GM19351 (cell line): ENCODE measurements at regions not wholly inside any gene's neighbourhood (a gene's known extent, or its start where the extent isn't known, plus 50 kb on each side); places are given as distances from the start of the nearest gene placed in this dataset.

Experiments used
- ATAC-seq: cut with Tn5 transposase; IDR thresholded peaks from one replicate; pipeline ENCODE4 v1.9.1; 2021; ENCODE audit warnings: mild to moderate bottlenecking, moderate library complexity; ENCODE audit not compliant: unreplicated experiment

DNA sequence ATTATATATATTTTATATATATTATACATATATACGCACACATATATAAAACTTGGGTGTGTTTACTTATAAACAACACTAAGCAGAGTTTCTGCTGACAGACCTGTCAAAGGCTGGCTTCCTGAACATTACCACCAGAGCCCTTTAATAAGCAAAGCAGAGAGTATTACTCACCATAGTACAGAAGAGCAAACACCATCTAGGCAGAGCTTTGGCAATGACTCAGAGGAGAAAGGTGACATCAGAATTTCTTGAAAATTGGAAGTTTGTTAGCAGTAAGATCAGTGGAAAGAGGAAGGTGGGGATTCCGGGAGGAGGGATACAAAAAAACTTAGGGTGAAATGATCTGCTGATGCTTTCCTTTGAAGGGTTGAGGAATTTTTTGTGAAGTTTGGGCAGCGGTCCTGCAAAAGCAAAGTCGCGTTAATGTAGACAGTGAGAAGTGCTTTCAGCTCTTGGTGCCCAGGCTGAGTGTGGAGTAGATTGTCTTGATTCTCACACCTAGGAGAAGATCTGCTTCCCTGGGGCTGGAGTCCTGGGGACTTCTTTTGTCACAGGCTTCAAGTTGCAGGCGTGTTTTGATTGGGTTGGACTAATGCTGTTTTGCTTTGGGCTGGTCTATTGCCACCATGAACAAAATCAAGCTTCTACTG is 109.6 kb upstream of the BACH2 start:
- ATAC-seq: no peak

DNA sequence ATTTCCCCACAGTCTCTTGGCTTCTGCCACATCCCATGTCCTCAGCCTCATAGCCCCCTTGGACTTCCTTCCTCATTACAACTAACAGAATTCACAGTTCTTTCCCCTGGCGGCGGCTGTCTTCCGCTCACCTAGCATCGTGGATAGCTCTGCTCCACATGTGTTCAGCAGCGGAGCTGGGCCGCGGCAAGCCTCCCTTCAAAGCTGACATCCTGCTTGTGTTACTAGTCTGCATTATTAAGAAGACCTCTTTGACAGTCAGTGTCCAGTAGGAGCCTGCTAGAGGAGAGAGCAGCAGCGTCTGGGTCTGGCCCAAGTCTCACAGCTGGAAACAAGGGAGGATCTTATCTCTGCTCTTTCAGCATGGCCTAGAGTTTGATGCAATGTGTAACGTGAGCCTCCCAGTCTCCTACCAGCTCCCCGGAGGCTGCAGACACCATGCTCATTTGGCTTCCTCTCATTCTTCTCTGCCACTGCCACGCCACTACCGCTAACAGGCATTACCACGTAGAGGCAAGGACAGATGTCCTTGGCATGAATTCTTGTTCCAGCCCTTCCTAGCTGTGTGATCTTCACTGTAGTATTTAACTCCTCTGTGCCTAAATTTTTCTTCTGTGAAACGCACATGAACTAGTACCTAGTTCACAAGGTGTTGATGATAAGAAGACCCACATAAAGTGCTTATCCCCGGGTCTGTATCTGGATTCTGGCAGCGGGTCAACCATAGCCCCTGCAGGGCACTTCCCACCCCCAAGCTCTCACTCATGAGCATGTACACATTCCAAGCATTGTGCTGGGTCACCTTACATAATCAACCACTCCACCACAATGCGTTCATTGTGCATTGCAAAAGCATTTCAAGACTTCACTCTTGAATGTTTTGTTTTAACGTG is 107.1 kb upstream of the BACH2 start:
- ATAC-seq: no peak

DNA sequence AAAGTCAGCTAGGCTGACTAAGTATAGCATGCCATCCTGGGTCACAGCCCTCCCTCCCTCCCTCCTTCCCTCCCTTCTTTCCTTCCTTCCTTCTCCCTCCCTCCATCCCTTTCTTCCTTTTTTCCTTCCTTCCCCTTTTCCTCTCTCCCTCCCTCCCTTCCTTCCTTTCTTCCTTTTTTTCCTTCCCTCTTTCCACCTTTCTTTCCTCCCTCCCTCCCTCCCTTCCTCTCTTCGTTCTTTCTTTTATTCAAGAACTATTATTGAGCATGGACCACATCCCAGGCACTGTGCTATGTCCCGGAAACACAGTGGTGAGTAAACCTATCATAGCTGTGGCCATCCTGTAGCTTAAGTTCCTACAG is 106.2 kb upstream of the BACH2 start:
- ATAC-seq: no peak

DNA sequence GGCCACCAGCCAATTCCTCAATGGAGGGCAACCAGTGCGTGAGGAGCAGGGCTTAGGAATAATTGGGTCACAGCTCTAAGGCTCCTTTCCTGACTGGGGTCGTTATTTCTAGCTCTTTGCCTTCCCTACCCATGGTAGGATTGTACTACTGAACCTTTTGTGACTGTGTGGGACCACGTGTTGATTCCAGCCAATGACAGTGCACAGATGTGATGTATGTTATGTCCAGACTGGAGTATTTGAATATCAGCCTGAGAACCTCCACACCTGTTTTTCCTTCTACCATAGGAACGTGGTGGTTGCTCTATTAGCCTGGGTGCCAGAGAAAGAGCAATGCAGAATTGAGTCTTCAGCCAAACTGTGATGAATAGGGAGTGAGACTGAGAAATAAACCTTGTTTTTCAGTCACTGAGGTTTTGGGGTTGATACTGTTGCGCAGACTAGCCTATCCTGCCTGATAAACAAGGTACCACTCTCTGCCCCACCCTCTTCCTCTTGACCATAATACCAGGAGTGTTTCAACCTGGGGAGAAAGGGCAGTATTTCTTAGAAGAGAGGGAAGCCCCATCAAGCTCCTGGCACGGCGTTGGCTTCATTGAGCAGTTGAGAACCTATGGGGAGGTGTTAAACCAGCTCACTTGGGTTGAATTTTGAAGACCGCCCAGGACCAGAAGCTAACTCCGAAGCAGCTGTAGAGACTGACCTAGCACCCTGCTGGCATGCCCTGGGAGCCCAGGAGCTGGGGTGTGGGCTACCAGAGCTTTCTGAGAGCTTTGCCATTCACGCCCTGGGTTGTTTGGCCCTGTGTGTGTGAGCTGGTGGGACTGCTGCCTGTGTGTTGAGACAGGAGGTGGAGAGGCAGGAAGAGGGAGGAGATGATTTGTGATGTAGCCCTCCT is 105.5 kb upstream of the BACH2 start:
- no peak for ATAC-seq

DNA sequence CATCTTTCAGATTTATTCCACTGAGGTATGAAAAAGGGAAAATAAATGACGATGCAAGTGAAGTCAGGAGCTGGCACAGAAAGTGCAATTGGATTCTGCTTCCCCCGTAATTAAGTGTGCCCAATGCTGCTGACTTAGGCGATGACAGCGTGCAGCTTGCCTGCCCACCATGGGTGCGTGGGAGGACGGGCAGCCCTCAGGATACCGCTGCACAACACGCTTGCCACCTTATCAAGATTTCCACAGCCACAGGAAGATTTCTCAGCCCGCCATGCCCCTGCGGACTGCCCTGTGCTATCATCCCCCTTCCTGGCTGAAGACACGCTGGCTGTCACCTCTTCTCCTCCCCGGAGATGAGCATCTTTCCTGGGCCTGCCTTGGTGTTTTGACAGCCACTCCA is 103.3 kb upstream of the BACH2 start:
- ATAC-seq: no peak

DNA sequence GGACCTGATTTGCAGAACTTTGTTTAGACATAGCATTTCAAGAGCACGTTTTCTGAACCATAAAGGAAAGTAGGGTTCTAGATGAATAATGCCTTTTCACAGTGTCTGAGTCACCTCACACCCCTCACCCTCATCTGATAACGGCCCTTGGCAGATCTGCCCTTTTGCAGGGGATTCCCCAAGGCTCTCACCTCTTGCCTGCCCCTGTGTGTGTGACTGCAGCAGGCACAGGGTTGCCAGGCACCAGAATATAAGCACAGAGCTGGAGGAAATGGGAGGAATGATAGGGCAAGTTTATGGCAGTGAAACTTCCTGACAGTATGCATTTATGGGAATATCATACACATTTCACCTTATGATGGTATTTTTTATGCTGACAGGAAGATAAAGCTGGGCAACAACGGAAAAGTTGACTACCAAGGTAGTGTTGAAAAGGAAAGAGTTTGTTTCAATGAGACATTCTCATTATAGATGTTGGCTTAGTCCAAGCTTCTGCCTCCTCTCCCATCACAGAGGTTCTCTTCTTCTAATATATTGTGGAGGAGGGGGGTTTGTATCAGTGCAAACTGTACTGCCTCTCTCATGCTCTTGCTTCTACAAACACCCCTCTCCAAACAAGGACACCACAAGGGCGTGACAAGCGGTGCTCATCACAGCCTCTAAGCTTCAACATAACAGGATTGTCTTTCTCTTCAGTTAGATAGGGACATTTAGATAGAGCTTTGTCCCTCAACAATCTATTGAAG is 101.5 kb upstream of the BACH2 start:
- peak; percentile 43 for ATAC-seq

DNA sequence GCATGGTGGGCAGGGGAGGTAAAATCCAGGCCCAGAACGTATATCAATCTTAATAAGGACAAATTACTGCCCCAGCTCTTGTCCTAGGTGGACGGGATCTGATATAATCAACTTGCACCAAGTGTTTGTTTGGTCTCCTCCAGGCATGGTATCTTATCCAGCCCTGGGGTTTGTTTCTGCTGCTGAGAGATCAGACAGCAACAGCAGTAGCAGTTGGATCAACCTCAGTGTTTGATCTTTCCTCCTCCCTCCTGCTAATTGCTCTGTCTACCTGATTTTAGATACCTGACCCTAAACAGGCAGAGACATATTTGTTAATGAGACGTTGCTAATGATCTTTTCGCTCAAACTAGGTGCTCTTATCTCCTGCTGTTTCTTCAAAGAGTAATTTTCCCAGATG is 100.4 kb upstream of the BACH2 start:
- ATAC-seq: no peak

DNA sequence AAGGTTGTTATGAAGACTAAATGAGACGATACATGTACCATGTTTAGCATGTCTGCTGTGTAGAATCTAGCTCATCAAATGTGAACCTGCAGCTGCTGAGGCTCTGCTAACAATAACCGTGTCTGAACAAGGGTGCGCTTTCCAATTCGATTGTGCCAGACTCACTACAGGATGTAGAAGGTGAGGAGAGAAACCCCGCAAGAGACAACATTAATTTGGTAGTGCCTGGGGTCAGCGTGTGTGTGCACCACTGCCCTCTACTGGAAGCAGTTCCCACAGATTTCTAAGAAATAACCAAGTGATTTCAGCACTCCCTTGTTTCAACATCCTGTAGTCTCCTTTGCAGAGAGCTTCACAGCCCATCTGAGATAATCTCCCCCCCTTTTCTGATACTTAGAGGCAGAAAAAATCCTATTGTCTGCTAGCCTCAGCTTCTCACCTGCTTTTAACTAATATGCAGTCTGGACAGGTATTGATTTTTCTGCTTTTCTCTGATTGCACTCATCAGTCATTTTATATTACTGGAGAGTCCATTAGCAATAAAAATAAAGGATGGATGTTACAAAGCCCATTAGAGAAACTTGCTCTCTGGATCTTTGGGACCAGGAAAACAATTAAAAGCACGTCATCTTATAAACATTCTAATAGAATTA is 96.7 kb upstream of the BACH2 start:
- ATAC-seq: peak; percentile 67

DNA sequence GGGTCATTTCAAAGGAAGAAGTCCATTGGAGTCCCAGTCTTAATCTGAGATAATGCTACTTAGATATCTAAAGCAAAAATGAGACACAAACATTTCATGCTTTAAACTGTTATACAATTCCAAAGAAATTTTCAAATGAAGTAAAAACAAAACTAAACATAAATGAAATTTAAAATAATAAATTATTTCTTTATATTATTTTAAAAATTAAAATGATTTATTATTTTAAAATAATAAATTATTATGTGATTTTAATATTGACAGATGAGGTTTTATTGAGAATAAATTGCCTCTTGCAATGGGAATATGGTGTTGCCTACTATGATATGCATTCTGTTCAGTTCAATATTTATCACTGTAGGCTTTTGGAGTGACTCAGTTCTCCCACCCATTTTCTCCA is 93.7 kb upstream of the BACH2 start:
- no peak for ATAC-seq

DNA sequence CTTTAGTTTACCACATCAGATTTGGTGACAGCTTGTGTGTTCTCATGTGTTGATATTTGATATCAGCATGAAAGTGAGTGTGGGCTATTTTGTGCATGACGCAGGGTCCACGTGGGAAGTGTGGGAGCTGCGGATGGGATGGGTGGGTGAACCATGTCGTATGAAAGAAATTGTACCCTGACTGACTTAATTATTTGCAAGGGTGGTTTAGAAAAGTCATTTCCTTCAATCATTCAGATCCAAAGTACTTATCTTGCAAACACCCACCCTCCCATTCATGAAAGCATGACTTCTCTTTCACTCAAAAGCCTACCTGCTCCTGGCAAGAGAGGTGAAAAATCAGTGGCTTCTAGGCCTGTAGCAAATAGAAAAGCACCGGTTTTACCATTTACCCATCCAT is 91.8 kb upstream of the BACH2 start:
- no peak for ATAC-seq

DNA sequence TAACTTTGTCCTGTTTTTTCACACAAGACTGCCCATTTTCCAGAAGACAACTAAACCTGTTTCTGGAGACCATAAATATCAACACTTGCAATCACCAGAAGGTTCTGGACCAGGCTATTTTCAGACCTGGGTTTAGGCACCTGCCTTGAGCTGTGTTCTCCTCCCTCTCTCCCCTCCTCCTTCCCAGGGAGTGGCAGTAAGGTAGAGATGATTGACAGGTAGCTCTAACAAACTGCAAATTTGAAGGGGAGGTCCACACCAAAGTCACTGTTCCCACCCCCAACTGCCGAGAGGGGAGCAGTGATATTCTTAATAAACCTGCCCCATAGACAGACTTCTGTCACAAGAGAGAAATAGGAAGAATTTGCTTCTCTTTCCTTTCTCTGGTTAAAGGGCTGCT is 91.2 kb upstream of the BACH2 start:
- ATAC-seq: no peak

DNA sequence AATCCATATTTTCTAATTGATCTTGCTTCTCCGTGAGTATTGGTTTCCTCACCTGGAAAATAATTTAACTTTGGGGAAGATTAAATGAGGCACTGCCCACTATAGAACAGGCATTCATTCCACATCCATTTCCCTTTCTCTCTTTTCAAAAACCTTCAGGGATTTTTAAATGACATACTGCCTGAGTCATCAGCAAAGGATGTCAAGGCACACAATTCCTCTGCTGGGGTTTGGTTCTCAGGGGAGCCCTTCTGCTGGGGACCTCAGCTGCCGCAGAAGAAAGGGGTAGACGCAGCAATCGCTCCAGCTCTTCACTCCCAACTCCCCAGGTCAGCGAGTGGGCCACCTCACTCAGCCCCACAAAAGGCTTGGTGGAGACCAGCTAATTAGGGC is 90.7 kb upstream of the BACH2 start:
- no peak for ATAC-seq

DNA sequence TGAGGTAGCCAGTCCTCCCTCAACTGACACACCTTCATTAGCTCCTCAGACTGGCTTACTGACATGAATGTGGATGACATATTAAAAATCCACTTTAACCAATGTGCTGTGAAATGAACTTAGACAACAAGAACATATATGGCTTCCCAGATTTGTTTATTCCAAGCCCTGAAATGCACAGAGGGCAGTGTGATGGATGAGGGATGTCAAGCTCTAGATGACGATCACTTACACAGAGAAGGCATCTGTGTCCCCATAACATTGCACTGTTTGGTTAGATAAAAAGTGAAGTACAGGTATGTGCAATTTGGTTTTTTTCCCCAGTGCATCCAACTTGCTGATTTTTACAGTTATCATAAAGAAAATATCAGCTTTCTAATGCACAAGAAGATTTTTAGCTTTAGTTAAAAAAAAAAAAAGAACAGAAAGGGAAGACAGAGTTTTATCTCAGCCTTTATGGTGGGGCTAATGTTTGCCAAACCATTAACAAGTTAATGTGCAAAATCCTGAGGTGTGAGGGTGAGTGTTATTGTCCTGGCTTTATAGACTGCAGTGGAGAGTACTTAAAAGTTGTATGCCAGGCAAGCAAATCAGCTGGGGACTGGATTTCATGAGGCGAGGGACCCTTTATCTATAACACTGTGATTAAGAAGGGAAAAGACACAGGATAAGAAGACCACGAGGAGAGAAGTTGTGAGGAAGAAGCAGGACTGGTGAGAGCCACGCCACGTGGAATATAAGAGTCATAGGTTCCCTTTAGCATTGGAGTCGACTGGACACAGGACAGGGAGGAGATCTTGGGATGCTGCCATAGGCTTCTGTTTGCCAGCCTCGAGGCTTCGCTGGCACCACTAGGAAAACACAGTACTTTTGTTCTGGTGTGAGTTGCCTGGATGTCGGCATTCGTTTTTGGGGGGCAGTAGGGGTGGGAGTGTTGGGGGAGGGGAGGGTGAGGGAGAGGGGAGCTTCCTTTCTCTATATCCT is 90.0 kb upstream of the BACH2 start:
- ATAC-seq: no peak

DNA sequence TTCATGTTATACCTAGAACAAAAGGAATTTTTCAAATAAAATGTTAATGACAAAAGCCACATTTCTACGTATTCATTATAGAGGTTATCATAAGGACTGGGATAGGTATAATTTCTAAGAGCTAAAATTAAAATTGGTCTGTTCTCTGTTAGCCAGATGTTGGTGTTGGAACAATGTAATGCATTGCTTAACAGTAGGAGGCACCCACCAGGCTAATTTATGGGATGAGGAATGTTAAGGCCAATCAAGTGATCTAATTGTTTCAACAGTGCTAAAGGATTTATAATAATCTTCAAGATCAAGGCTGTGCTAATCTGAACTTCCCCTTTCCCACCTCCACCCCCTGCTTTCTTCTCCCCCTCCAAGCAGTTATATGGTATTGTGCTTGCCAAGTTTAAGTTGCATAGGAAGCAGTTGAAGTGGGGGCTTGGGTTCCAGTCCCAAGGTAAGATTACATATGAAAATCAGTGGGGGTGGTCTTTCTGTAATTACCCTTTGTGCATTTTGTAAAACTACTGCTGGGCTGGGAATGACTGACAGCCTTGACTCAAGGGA is 89.2 kb upstream of the BACH2 start:
- ATAC-seq: no peak

DNA sequence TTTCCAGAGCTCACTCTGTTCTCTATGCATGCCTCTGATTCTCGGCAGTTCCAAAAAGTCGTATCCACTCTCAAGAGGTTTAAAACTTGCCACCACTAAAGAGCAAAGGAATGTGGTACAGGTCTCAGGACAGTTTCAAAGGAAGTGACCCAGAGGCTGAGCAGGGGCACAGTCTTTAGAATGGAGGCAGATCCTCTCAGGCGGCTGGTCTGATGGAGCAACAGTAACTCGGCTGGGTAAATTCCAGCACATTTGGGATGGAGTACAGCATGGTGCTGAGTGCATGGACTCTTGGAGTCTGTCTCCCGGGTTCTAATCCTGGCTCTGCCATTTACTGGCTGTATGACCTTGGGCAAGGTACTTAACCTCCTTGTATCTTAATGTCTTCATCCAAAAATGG is 88.1 kb upstream of the BACH2 start:
- no peak for ATAC-seq

DNA sequence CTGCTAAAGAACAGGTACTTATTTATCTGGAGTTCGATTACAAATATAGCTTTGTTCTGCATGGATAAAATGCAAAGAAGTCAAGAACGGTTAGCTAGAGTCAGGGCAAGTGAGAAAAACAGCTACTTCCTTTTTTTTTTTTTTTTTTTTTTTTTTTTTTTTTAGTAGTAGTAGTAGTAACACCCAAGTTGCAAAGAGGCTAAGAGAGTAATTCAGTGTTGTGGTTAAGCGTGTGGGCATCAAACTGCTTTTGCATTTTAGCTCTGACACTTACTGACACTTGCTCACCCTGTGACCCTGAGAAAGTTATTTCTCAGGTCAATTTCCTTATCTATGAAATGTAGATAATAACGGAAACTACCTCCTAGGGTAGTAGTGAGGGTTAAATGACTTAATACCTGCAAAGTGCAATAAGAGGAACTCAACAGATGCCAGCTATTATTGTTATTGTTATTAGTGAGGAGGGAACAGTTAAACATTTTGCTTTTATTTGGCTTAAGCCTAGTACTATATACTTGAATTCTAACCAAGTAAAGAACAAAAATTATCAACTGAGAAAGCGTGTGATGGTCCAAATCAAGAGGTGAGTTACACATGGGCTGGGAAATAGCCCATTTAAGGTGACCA is 86.7 kb upstream of the BACH2 start:
- peak; percentile 89 for ATAC-seq

DNA sequence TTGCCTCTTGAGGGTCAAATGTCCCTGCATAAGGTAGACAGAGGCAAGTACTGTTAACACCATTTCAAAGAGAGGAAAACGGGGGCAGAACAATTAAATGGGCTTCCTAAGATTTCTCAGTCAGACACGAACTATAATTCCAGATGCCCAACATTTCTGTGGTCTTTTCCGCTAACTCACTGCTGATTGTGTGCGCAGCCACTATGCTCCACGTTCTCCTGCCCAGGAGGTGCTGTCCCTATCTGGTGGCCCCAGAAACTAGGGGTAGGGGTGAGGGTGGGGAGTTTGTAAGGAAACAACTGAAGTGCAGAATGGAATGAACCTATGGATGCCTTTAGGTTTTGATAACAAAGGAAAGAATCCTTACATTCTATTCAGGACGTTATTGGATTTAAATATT is 86.1 kb upstream of the BACH2 start:
- ATAC-seq: no peak

DNA sequence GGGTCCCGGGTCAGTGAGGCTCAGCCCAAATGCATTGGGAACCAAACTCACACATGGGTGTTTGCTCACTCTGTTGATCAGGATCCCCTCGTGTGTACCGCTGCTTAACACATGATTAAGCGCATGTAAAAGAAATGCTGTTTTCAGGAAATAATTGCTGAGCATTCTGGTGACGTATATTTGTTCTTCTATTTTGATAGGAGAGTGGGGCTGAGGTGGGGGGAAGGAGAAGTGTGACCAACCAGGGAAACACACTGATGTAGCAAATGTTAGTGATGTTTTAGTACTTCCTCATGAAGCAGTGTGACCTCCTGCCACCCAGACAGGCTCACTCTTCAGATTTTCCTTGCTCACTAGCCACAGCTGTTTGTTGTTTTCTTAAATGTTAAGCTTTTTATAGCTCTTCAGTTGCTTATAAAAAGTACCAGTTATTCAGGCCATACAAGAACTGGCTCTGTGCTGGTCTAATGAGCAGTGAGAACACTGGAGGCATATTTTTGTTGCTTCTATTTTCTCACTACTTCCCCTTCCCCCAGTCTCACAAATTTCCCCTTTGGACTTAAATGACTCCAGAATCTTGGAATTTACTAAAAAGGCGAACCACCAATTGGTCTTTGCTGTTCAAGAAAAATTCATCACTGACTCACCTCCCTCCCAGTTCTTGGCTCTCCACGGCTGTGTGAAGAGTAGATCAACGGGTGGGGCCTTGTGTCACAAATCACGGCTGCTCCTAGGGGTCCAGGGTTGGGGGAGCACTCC is 79.2 kb upstream of the BACH2 start:
- ATAC-seq: no peak
